ENCODE measurements at regions not wholly inside any gene's neighbourhood (a gene's known extent, or its start where the extent isn't known, plus 50 kb on each side); places are given as distances from the start of the nearest gene placed in this dataset.

- Mint-ChIP-seq H3K27me3 (ENCODE audit: low read depth) (no peaks in the 10 kb centered on the region), H3K4me1 (peaks cover 27% of the 10 kb centered on the region), H3K27ac (no peak overlapping the region), H3K36me3 (0 out of 2 replicates have a peak, but pooled peaks cover 2% of the 10 kb centered on the region), H3K9me3 (peaks cover 6% of the 10 kb centered on the region; the same call in 1 of the 2 replicates), H3K4me3 (no peak overlapping the region)
- POLR2A ChIA-PET = no interaction called here
- ATAC-seq = no peak
- TF ChIP-seq SP1 (CRISPR knock-in tag; conservative IDR thresholded peaks at IDR 0.05) = no peak
- no peak for TF ChIP-seq JAZF1 (CRISPR knock-in tag; IDR thresholded peaks at IDR 0.05)
- no peak for TF ChIP-seq ARID4B (CRISPR knock-in tag; IDR thresholded peaks at IDR 0.05; ENCODE audit: borderline replicate concordance)
- no peak for TF ChIP-seq AFF4 (CRISPR knock-in tag; IDR thresholded peaks at IDR 0.05; ENCODE audit: borderline replicate concordance)
- TF ChIP-seq HMGA2 (CRISPR knock-in tag; IDR thresholded peaks at IDR 0.05) = no peak
- no peak for TF ChIP-seq KAT7 (CRISPR knock-in tag; IDR thresholded peaks at IDR 0.05; ENCODE audit: borderline replicate concordance)
- no peak for TF ChIP-seq ZNF219 (CRISPR knock-in tag; IDR thresholded peaks at IDR 0.05; ENCODE audit: borderline replicate concordance)
- no peak for TF ChIP-seq SOX15 (CRISPR knock-in tag; IDR thresholded peaks at IDR 0.05)
- no peak for TF ChIP-seq ERG (CRISPR knock-in tag; IDR thresholded peaks at IDR 0.05)
- no peak for TF ChIP-seq STAT6 (CRISPR knock-in tag; conservative IDR thresholded peaks at IDR 0.05; ENCODE audit: low read depth)
- no peak for TF ChIP-seq ZNF532 (CRISPR knock-in tag; IDR thresholded peaks at IDR 0.05; ENCODE audit: borderline replicate concordance)
- no peak for TF ChIP-seq MLX (CRISPR knock-in tag; IDR thresholded peaks at IDR 0.05)
- no peak for TF ChIP-seq NFE2L1 (CRISPR knock-in tag; IDR thresholded peaks at IDR 0.05)
- TF ChIP-seq ESRRA (CRISPR knock-in tag; IDR thresholded peaks at IDR 0.05; ENCODE audit: borderline replicate concordance) = no peak
- no peak for TF ChIP-seq NR2C2 (CRISPR knock-in tag; IDR thresholded peaks at IDR 0.05)
- CTCF ChIA-PET = no interaction called here
- no peak for DNase-seq (ENCODE audit: low spot score)
Observed at GRCh38 chr5:166786889-166787288, 1504.6 kb upstream of the WWC1 start.
